ENCODE measurements at regions not wholly inside any gene's neighbourhood (a gene's known extent, or its start where the extent isn't known, plus 50 kb on each side); places are given as distances from the start of the nearest gene placed in this dataset.
"Not testable (repeated sequence)": the region's sequence is repeated elsewhere in the genome, so short reads cannot be mapped to it uniquely, and the experiment has no call there.

GRCh38 chr9:30065888-30066287, 2318.6 kb upstream of the ACO1 start:
- H3K27me3 ChIP-seq (ENCODE audit: control insufficient read depth, extremely low read depth, insufficient read depth, low read length): no peaks in the 10 kb centered on the region
- H3K9me1 ChIP-seq (ENCODE audit: control insufficient read depth, extremely low read depth, insufficient read depth, low read length): no peaks in the 10 kb centered on the region
- no peak for FAIRE-seq
- no peaks in the 10 kb centered on the region for H3K79me2 ChIP-seq (ENCODE audit: control insufficient read depth, insufficient read depth, low read length)
- H3K27ac ChIP-seq (ENCODE audit: control insufficient read depth, insufficient read depth, low read length): no peak overlapping the region
- no peaks in the 10 kb centered on the region for H3K36me3 ChIP-seq (ENCODE audit: control insufficient read depth in 2 of 2, extremely low read depth in 1 of 2, insufficient read depth in 2 of 2, low read length in 2 of 2)
- H4K20me1 ChIP-seq (ENCODE audit: control insufficient read depth, extremely low read depth, insufficient read depth, low read length): no peaks in the 10 kb centered on the region
- H3K4me3 ChIP-seq (ENCODE audit: control insufficient read depth in 2 of 3, extremely low read depth in 1 of 3, insufficient read depth in 2 of 3, low read depth in 1 of 3, low read length in 3 of 3): no peak overlapping the region
- DNase-seq (ENCODE audit: low read depth, low spot score): no peak
- dilution Hi-C loops (cut with MboI; ENCODE audit: extremely low pct_ligation_motif_present, low sequenced_read_pairs): no loop called here
- TF ChIP-seq CTCF (optimal IDR thresholded peaks at IDR 0.05 in 1 of 3, IDR thresholded peaks at IDR 0.05 in 1 of 3, conservative IDR thresholded peaks at IDR 0.05 in 1 of 3; ENCODE audit: extremely low read depth in 1 of 3, insufficient read depth in 2 of 3, low read length in 3 of 3) (no peak), EZH2 (IDR thresholded peaks at IDR 0.05; ENCODE audit: low read length) (no peak)
- H3K9ac ChIP-seq (ENCODE audit: control insufficient read depth, extremely low read depth, insufficient read depth, low read length): no peak overlapping the region
- H3K9me3 ChIP-seq (ENCODE audit: control insufficient read depth, low read depth, low read length): no peaks in the 10 kb centered on the region
- no peaks in the 10 kb centered on the region for H3K4me1 ChIP-seq (ENCODE audit: control insufficient read depth, extremely low read depth, insufficient read depth, low read length)
- H3K4me2 ChIP-seq (ENCODE audit: control insufficient read depth, extremely low read depth, insufficient read depth, low read depth, low read length): no peak overlapping the region
- H2AFZ ChIP-seq (ENCODE audit: control insufficient read depth, low read length): no peak overlapping the region

GRCh38 chr9:30069236-30069635, 2315.2 kb upstream of the ACO1 start:
- H3K36me3 ChIP-seq (ENCODE audit: control insufficient read depth in 2 of 2, extremely low read depth in 1 of 2, insufficient read depth in 2 of 2, low read length in 2 of 2); DNase-seq (ENCODE audit: low read depth, low spot score); H4K20me1 ChIP-seq (ENCODE audit: control insufficient read depth, extremely low read depth, insufficient read depth, low read length); H3K79me2 ChIP-seq (ENCODE audit: control insufficient read depth, insufficient read depth, low read length); dilution Hi-C loops (cut with MboI; ENCODE audit: extremely low pct_ligation_motif_present, low sequenced_read_pairs); H2AFZ ChIP-seq (ENCODE audit: control insufficient read depth, low read length); H3K27ac ChIP-seq (ENCODE audit: control insufficient read depth, insufficient read depth, low read length); H3K9me3 ChIP-seq (ENCODE audit: control insufficient read depth, low read depth, low read length); H3K9me1 ChIP-seq (ENCODE audit: control insufficient read depth, extremely low read depth, insufficient read depth, low read length); H3K27me3 ChIP-seq (ENCODE audit: control insufficient read depth, extremely low read depth, insufficient read depth, low read length); H3K4me3 ChIP-seq (ENCODE audit: control insufficient read depth in 2 of 3, extremely low read depth in 1 of 3, insufficient read depth in 2 of 3, low read depth in 1 of 3, low read length in 3 of 3); H3K9ac ChIP-seq (ENCODE audit: control insufficient read depth, extremely low read depth, insufficient read depth, low read length); H3K4me1 ChIP-seq (ENCODE audit: control insufficient read depth, extremely low read depth, insufficient read depth, low read length); FAIRE-seq; H3K4me2 ChIP-seq (ENCODE audit: control insufficient read depth, extremely low read depth, insufficient read depth, low read depth, low read length): not testable (repeated sequence)

- Histone ChIP-seq H3K27me3 (ENCODE audit: control insufficient read depth, extremely low read depth, insufficient read depth, low read length) (no peaks in the 10 kb centered on the region), H3K4me1 (ENCODE audit: control insufficient read depth, extremely low read depth, insufficient read depth, low read length) (no peaks in the 10 kb centered on the region), H2AFZ (ENCODE audit: control insufficient read depth, low read length) (no peak overlapping the region), H3K36me3 (ENCODE audit: control insufficient read depth in 2 of 2, extremely low read depth in 1 of 2, insufficient read depth in 2 of 2, low read length in 2 of 2) (no peaks in the 10 kb centered on the region), H3K27ac (ENCODE audit: control insufficient read depth, insufficient read depth, low read length) (no peak overlapping the region), H4K20me1 (ENCODE audit: control insufficient read depth, extremely low read depth, insufficient read depth, low read length) (no peaks in the 10 kb centered on the region), H3K9me3 (ENCODE audit: control insufficient read depth, low read depth, low read length) (peaks cover 2% of the 10 kb centered on the region), H3K4me2 (ENCODE audit: control insufficient read depth, extremely low read depth, insufficient read depth, low read depth, low read length) (no peak overlapping the region), H3K9me1 (ENCODE audit: control insufficient read depth, extremely low read depth, insufficient read depth, low read length) (no peaks in the 10 kb centered on the region), H3K79me2 (ENCODE audit: control insufficient read depth, insufficient read depth, low read length) (no peaks in the 10 kb centered on the region), H3K9ac (ENCODE audit: control insufficient read depth, extremely low read depth, insufficient read depth, low read length) (no peak overlapping the region), H3K4me3 (ENCODE audit: control insufficient read depth in 2 of 3, extremely low read depth in 1 of 3, insufficient read depth in 2 of 3, low read depth in 1 of 3, low read length in 3 of 3) (no peak overlapping the region)
- TF ChIP-seq CTCF (optimal IDR thresholded peaks at IDR 0.05 in 1 of 3, IDR thresholded peaks at IDR 0.05 in 1 of 3, conservative IDR thresholded peaks at IDR 0.05 in 1 of 3; ENCODE audit: extremely low read depth in 1 of 3, insufficient read depth in 2 of 3, low read length in 3 of 3) (no peak), EZH2 (IDR thresholded peaks at IDR 0.05; ENCODE audit: low read length) (no peak)
- FAIRE-seq: no peak
- dilution Hi-C loops (cut with MboI; ENCODE audit: extremely low pct_ligation_motif_present, low sequenced_read_pairs): no loop called here
- no peak for DNase-seq (ENCODE audit: low read depth, low spot score)
Observed at GRCh38 chr9:30075022-30075421, 2309.4 kb upstream of the ACO1 start.

Measured in keratinocyte (primary cell).